Keratinocyte (primary cell): ENCODE measurements at regions not wholly inside any gene's neighbourhood (a gene's known extent, or its start where the extent isn't known, plus 50 kb on each side); places are given as distances from the start of the nearest gene placed in this dataset.

Experiments used
- DNase-seq: peaks from one replicate; pipeline ENCODE4 v3.0.0-alpha.2; 2011; ENCODE audit warnings: low read depth, missing footprints, low spot score
- FAIRE-seq: peaks from 2 replicates; lab custom pipeline; 2011; peaks lifted over from hg19 to GRCh38; lab: Jason Lieb, UNC
- H2AFZ ChIP-seq: 2 replicates; pipeline ENCODE4 v1.6.0; 2012; ENCODE audit warnings: low read length, control low read depth, inconsistent platforms; ENCODE audit not compliant: control insufficient read depth
- H3K27ac ChIP-seq: 2 replicates; pipeline ENCODE4 v1.5.1; 2011; ENCODE audit warnings: low read length; ENCODE audit not compliant: control insufficient read depth, insufficient read depth
- H3K27me3 ChIP-seq: 3 replicates; pipeline ENCODE4 v1.6.0; 2011; ENCODE audit warnings: low read length; ENCODE audit not compliant: control insufficient read depth, insufficient read depth; ENCODE audit errors: extremely low read depth
- H3K36me3 ChIP-seq, 2 experiments: 2 replicates in 1 of 2; 3 replicates in 1 of 2; pipeline ENCODE4 v1.5.1; 2011; ENCODE audit warnings: low read length in 2 of 2, mild to moderate bottlenecking in 1 of 2; ENCODE audit not compliant: control insufficient read depth in 2 of 2, insufficient read depth in 2 of 2; ENCODE audit errors: extremely low read depth in 1 of 2
- H3K4me1 ChIP-seq: 3 replicates; pipeline ENCODE4 v1.5.1; 2011; ENCODE audit warnings: low read length; ENCODE audit not compliant: control insufficient read depth, insufficient read depth; ENCODE audit errors: extremely low read depth
- H3K4me2 ChIP-seq: 3 replicates; pipeline ENCODE4 v1.6.0; 2011; ENCODE audit warnings: low read depth, low read length; ENCODE audit not compliant: control insufficient read depth, insufficient read depth; ENCODE audit errors: extremely low read depth
- H3K4me3 ChIP-seq, 3 experiments: fragments of 200-600 bp in 1 of 3; sonication (generic) in 1 of 3; 2 replicates in 2 of 3; 3 replicates in 1 of 3; pipeline ENCODE4 v1.5.1; 2011 to 2016; ENCODE audit warnings: low read length in 3 of 3, mild to moderate bottlenecking in 3 of 3, control low read depth in 2 of 3, inconsistent platforms in 1 of 3, low read depth in 1 of 3, mixed read lengths in 1 of 3, mixed run types in 1 of 3, moderate library complexity in 1 of 3; ENCODE audit not compliant: control insufficient read depth in 2 of 3, insufficient read depth in 2 of 3; ENCODE audit errors: extremely low read depth in 1 of 3
- H3K79me2 ChIP-seq: 2 replicates; pipeline ENCODE4 v1.6.0; 2012; ENCODE audit warnings: low read length; ENCODE audit not compliant: control insufficient read depth, insufficient read depth
- H3K9ac ChIP-seq: 3 replicates; pipeline ENCODE4 v1.6.0; 2011; ENCODE audit warnings: low read length; ENCODE audit not compliant: control insufficient read depth, insufficient read depth; ENCODE audit errors: extremely low read depth
- H3K9me1 ChIP-seq: 3 replicates; pipeline ENCODE4 v1.6.0; 2011; ENCODE audit warnings: low read length; ENCODE audit not compliant: control insufficient read depth, insufficient read depth; ENCODE audit errors: extremely low read depth
- H3K9me3 ChIP-seq: 2 replicates; pipeline ENCODE4 v1.5.1; 2012; ENCODE audit warnings: low read depth, low read length; ENCODE audit not compliant: control insufficient read depth
- H4K20me1 ChIP-seq: 3 replicates; pipeline ENCODE4 v1.6.0; 2011; ENCODE audit warnings: low read length; ENCODE audit not compliant: control insufficient read depth, insufficient read depth; ENCODE audit errors: extremely low read depth
- CTCF ChIP-seq, 3 experiments: IDR thresholded peaks in 1 of 3; conservative IDR thresholded peaks in 1 of 3; optimal IDR thresholded peaks in 1 of 3; 2 replicates in 2 of 3; 3 replicates in 1 of 3; pipeline versions ENCODE3 to v1.5.1; 2011; ENCODE audit warnings: low read length in 3 of 3, mild to moderate bottlenecking in 3 of 3, moderate library complexity in 2 of 3, control low read depth in 1 of 3, inconsistent platforms in 1 of 3; ENCODE audit not compliant: insufficient read depth in 2 of 3; ENCODE audit errors: extremely low read depth in 1 of 3
- EZH2 ChIP-seq: IDR thresholded peaks from one replicate; pipeline ENCODE4 v1.6.1; 2012; ENCODE audit warnings: inconsistent platforms, mild to moderate bottlenecking, low read length, moderate library complexity
- dilution Hi-C: fragments of 300-500 bp; cut with MboI; formaldehyde crosslinking; loops from one replicate; pipeline ENCODE4 v1.7.0; 2020; ENCODE audit warnings: low sequenced_read_pairs; ENCODE audit not compliant: extremely low pct_ligation_motif_present

GRCh38 chr6:134495203-134495889 is 177.4 kb upstream of the SGK1 start:
- Histone ChIP-seq H3K27ac (peak overlapping the region; percentile 47), H3K4me3 (no peak overlapping the region), H3K36me3 (no peaks in the 10 kb centered on the region), H2AFZ (peak overlapping the region; percentile 90), H3K4me1 (peaks cover 7% of the 10 kb centered on the region), H4K20me1 (no peaks in the 10 kb centered on the region), H3K9me1 (no peaks in the 10 kb centered on the region), H3K9ac (peak overlapping the region; percentile 44), H3K79me2 (no peaks in the 10 kb centered on the region), H3K4me2 (peak overlapping the region; percentile 67), H3K9me3 (no peaks in the 10 kb centered on the region), H3K27me3 (no peaks in the 10 kb centered on the region)
- dilution Hi-C loops, result no loop called here
- FAIRE-seq (no peak), DNase-seq (no peak)
- TF ChIP-seq EZH2 (no peak), CTCF (optimal IDR thresholded peaks at IDR 0.05 in 1 of 3, IDR thresholded peaks at IDR 0.05 in 1 of 3, conservative IDR thresholded peaks at IDR 0.05 in 1 of 3; ENCODE audit: extremely low read depth in 1 of 3, insufficient read depth in 2 of 3, low read length in 3 of 3) (no peak)

GRCh38 chr6:134493789-134494188 is 175.9 kb upstream of the SGK1 start:
- TF ChIP-seq CTCF (optimal IDR thresholded peaks at IDR 0.05 in 1 of 3, IDR thresholded peaks at IDR 0.05 in 1 of 3, conservative IDR thresholded peaks at IDR 0.05 in 1 of 3; ENCODE audit: extremely low read depth in 1 of 3, insufficient read depth in 2 of 3, low read length in 3 of 3) (no peak), EZH2 (no peak)
- no peaks in the 10 kb centered on the region for H3K9me3 ChIP-seq
- dilution Hi-C loops, result no loop called here
- H4K20me1 ChIP-seq, result no peaks in the 10 kb centered on the region
- no peak overlapping the region for H3K27ac ChIP-seq
- peaks cover 7% of the 10 kb centered on the region for H3K4me1 ChIP-seq
- no peaks in the 10 kb centered on the region for H3K36me3 ChIP-seq
- H3K9ac ChIP-seq, result no peak overlapping the region
- no peak overlapping the region for H3K4me3 ChIP-seq
- no peaks in the 10 kb centered on the region for H3K27me3 ChIP-seq
- FAIRE-seq, result peak; percentile 32
- no peaks in the 10 kb centered on the region for H3K79me2 ChIP-seq
- H2AFZ ChIP-seq, result no peak overlapping the region
- H3K9me1 ChIP-seq, result no peaks in the 10 kb centered on the region
- H3K4me2 ChIP-seq, result no peak overlapping the region
- no peak for DNase-seq
